MM.1S (cell line): ENCODE measurements at regions not wholly inside any gene's neighbourhood (a gene's known extent, or its start where the extent isn't known, plus 50 kb on each side); places are given as distances from the start of the nearest gene placed in this dataset.

ENCODE experiments used
- DNase-seq: peaks from one replicate; pipeline ENCODE4 v3.0.0-alpha.2; 2015
- H2AFZ ChIP-seq: fragments of 300-600 bp; sonication (generic); 2 replicates; pipeline ENCODE4 v1.6.0; 2016; ENCODE audit warnings: antibody characterized with exemption, low read length
- H3F3A ChIP-seq: fragments of 300-600 bp; sonication (generic); 2 replicates; pipeline ENCODE4 v1.6.1; 2016; ENCODE audit warnings: mild to moderate bottlenecking, antibody characterized with exemption, low read length, moderate library complexity, mixed read lengths; ENCODE audit not compliant: insufficient read depth
- H3K27ac ChIP-seq: fragments of 300-600 bp; sonication (generic); 2 replicates; pipeline ENCODE4 v1.5.1; 2016; ENCODE audit warnings: mild to moderate bottlenecking, low read length
- H3K27me3 ChIP-seq: fragments of 300-600 bp; sonication (generic); replicated peaks from 2 replicates; pipeline ENCODE4 v1.6.0; 2016; ENCODE audit warnings: low read length; ENCODE audit not compliant: insufficient read depth
- H3K36me3 ChIP-seq: fragments of 300-600 bp; sonication (generic); replicated peaks from 2 replicates; pipeline ENCODE4 v1.6.1; 2016; ENCODE audit warnings: mild to moderate bottlenecking, low read length, mixed read lengths; ENCODE audit not compliant: insufficient read depth
- H3K4me1 ChIP-seq: fragments of 300-600 bp; sonication (generic); 2 replicates; pipeline ENCODE4 v1.6.1; 2016; ENCODE audit warnings: low read length, mixed read lengths
- H3K4me2 ChIP-seq: fragments of 300-600 bp; sonication (generic); 2 replicates; pipeline ENCODE4 v1.6.0; 2016; ENCODE audit warnings: low read depth, low read length
- H3K4me3 ChIP-seq: fragments of 300-600 bp; sonication (generic); 2 replicates; pipeline ENCODE4 v1.5.1; 2016; ENCODE audit warnings: low read length, mixed read lengths
- H3K79me2 ChIP-seq: fragments of 300-600 bp; sonication (generic); 2 replicates; pipeline ENCODE4 v1.6.1; 2016; ENCODE audit warnings: mixed run types, low read length, mixed read lengths
- H3K9ac ChIP-seq: fragments of 300-600 bp; sonication (generic); 2 replicates; pipeline ENCODE4 v1.6.1; 2016; ENCODE audit warnings: low read length, mixed read lengths
- H3K9me2 ChIP-seq: fragments of 300-600 bp; sonication (generic); replicated peaks from 2 replicates; pipeline ENCODE4 v1.6.1; 2016; ENCODE audit warnings: mild to moderate bottlenecking, low read length, mixed read lengths; ENCODE audit not compliant: insufficient read depth
- H3K9me3 ChIP-seq: fragments of 300-600 bp; sonication (generic); replicated peaks from 2 replicates; pipeline ENCODE4 v1.6.1; 2016; ENCODE audit warnings: mild to moderate bottlenecking, low read length, mixed read lengths; ENCODE audit not compliant: insufficient read depth
- H4K20me1 ChIP-seq: fragments of 300-600 bp; sonication (generic); 2 replicates; pipeline ENCODE4 v1.6.1; 2016; ENCODE audit warnings: mild to moderate bottlenecking, low read length, moderate library complexity, mixed read lengths; ENCODE audit not compliant: insufficient read depth
- CTCF ChIP-seq: fragments of 300-600 bp; sonication (generic); IDR thresholded peaks from 2 replicates; pipeline ENCODE4 v1.5.1; 2016; ENCODE audit warnings: antibody characterized with exemption, low read length, mixed read lengths
- EZH2 ChIP-seq: fragments of 300-600 bp; sonication (generic); optimal IDR thresholded peaks from 2 replicates; pipeline ENCODE3; 2017; ENCODE audit warnings: low read depth, mild to moderate bottlenecking, antibody characterized with exemption, low read length, mixed read lengths
- EZH2phosphoT487 ChIP-seq: fragments of 300-600 bp; sonication (generic); IDR thresholded peaks from 2 replicates; pipeline ENCODE4 v1.6.1; 2018; ENCODE audit warnings: antibody characterized with exemption, low read length

DNA sequence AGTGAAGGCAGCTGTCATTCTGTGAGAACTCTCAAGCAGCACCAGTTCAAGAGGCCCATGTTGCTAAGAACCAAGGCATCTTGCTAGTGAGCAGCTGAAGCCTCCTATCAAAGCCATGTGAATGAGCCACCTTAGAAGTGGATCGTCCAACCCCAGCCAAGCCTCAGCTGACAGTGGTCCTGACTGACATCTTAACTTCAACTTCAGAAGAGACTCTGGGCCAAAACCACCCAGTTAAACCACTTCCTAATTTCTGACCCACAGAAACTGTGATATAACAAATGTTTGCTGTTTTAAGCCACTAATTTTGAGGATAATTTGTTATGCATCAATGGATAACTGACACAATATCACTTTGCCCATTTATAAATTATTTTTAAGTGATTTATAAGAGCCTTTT, 256.0 kb downstream of the RPAP3 start:
- Histone ChIP-seq H2AFZ (no peak overlapping the region), H3K4me2 (no peak overlapping the region), H4K20me1 (no peaks in the 10 kb centered on the region), H3K9me2 (no peaks in the 10 kb centered on the region), H3F3A (no peaks in the 10 kb centered on the region), H3K4me1 (no peaks in the 10 kb centered on the region), H3K4me3 (no peak overlapping the region), H3K36me3 (no peaks in the 10 kb centered on the region; the same call in 1 of the 2 replicates), H3K27me3 (no peaks in the 10 kb centered on the region), H3K27ac (no peak overlapping the region), H3K79me2 (no peaks in the 10 kb centered on the region), H3K9ac (no peak overlapping the region), H3K9me3 (no peaks in the 10 kb centered on the region)
- TF ChIP-seq EZH2phosphoT487: no peak
- no peak for TF ChIP-seq EZH2
- no peak for TF ChIP-seq CTCF
- no peak for DNase-seq

GRCh38 chr12:47442310-47442709, 263.5 kb downstream of the RPAP3 start:
- no peaks in the 10 kb centered on the region for H4K20me1 ChIP-seq
- no peaks in the 10 kb centered on the region for H3K27me3 ChIP-seq

GRCh38 chr12:47441490-47441889, 264.3 kb downstream of the RPAP3 start:
- Histone ChIP-seq H3F3A (no peaks in the 10 kb centered on the region), H3K36me3 (no peaks in the 10 kb centered on the region), H3K27ac (no peak overlapping the region), H3K9me3 (no peaks in the 10 kb centered on the region), H2AFZ (no peak overlapping the region), H3K4me1 (no peaks in the 10 kb centered on the region), H3K9me2 (no peaks in the 10 kb centered on the region), H3K9ac (no peak overlapping the region), H3K4me3 (no peak overlapping the region), H4K20me1 (no peaks in the 10 kb centered on the region), H3K27me3 (no peaks in the 10 kb centered on the region), H3K79me2 (no peaks in the 10 kb centered on the region), H3K4me2 (no peak overlapping the region)
- DNase-seq: no peak
- TF ChIP-seq CTCF (no peak), EZH2phosphoT487 (no peak), EZH2 (no peak)

More at GRCh38 chr12:47442310-47442709, 263.5 kb downstream of the RPAP3 start:
- Histone ChIP-seq H3K9ac (no peak overlapping the region), H3K36me3 (no peaks in the 10 kb centered on the region), H3F3A (no peaks in the 10 kb centered on the region), H2AFZ (no peak overlapping the region), H3K9me2 (no peaks in the 10 kb centered on the region), H3K79me2 (no peaks in the 10 kb centered on the region), H3K27ac (no peak overlapping the region), H3K4me1 (no peaks in the 10 kb centered on the region), H3K4me3 (no peak overlapping the region), H3K9me3 (no peaks in the 10 kb centered on the region), H3K4me2 (no peak overlapping the region)
- DNase-seq: no peak
- TF ChIP-seq EZH2 (no peak), EZH2phosphoT487 (no peak), CTCF (no peak)
